SU-DHL-6 (cell line): ENCODE measurements at regions not wholly inside any gene's neighbourhood (a gene's known extent, or its start where the extent isn't known, plus 50 kb on each side); places are given as distances from the start of the nearest gene placed in this dataset.

ENCODE experiments used
- CTCF ChIP-seq: fragments of 200-600 bp; sonication (generic); IDR thresholded peaks from one replicate; pipeline ENCODE4 v1.5.1; 2017; ENCODE audit warnings: antibody characterized with exemption, mild to moderate bottlenecking, low read length, moderate library complexity; ENCODE audit not compliant: insufficient read depth, poor library complexity, severe bottlenecking
- EZH2phosphoT487 ChIP-seq: fragments of 200-600 bp; sonication (generic), shearing (Covaris generic); conservative IDR thresholded peaks from 2 replicates; pipeline ENCODE4 v1.6.1; 2018; ENCODE audit warnings: mild to moderate bottlenecking, antibody characterized with exemption, low read length, moderate library complexity, mixed read lengths

GRCh38 chr18:29841631-29842030, 1200.9 kb downstream of the DSC3 start:
- TF ChIP-seq CTCF = no peak
- TF ChIP-seq EZH2phosphoT487 = no peak
